WI38 (cell line): ENCODE measurements at regions not wholly inside any gene's neighbourhood (a gene's known extent, or its start where the extent isn't known, plus 50 kb on each side); places are given as distances from the start of the nearest gene placed in this dataset.

Source experiments
- H3K4me3 ChIP-seq: 2 replicates; pipeline ENCODE4 v1.5.1; 2011; ENCODE audit warnings: low read depth, mild to moderate bottlenecking, control low read depth, low read length
- TF ChIP-seq, protein P1 (sequence below): IDR thresholded peaks from 2 replicates; pipeline ENCODE4 v1.5.1; 2012; ENCODE audit warnings: low read depth, mild to moderate bottlenecking, control low read depth, low read length

DNA sequence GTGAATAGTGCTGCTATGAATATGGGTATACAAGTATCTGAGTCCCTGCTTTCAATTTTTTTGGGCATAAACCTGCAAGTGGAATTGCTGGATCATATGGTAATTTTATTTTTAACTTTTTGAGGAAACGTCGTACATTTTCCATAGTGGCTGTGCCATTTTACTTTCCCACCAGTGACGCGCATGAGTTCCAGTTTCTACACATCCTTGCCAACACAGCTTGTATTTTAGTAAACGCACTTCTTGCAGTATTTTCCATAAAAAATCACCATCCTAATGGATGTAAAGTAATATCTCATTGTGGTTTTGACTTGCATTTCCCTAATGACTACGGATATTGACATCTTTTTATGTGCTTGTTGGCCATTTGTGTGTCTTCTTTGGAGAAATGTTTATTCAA is 105.0 kb downstream of the NFKBIZ start:
- TF ChIP-seq, protein P1, sequence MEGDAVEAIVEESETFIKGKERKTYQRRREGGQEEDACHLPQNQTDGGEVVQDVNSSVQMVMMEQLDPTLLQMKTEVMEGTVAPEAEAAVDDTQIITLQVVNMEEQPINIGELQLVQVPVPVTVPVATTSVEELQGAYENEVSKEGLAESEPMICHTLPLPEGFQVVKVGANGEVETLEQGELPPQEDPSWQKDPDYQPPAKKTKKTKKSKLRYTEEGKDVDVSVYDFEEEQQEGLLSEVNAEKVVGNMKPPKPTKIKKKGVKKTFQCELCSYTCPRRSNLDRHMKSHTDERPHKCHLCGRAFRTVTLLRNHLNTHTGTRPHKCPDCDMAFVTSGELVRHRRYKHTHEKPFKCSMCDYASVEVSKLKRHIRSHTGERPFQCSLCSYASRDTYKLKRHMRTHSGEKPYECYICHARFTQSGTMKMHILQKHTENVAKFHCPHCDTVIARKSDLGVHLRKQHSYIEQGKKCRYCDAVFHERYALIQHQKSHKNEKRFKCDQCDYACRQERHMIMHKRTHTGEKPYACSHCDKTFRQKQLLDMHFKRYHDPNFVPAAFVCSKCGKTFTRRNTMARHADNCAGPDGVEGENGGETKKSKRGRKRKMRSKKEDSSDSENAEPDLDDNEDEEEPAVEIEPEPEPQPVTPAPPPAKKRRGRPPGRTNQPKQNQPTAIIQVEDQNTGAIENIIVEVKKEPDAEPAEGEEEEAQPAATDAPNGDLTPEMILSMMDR: no peak

DNA sequence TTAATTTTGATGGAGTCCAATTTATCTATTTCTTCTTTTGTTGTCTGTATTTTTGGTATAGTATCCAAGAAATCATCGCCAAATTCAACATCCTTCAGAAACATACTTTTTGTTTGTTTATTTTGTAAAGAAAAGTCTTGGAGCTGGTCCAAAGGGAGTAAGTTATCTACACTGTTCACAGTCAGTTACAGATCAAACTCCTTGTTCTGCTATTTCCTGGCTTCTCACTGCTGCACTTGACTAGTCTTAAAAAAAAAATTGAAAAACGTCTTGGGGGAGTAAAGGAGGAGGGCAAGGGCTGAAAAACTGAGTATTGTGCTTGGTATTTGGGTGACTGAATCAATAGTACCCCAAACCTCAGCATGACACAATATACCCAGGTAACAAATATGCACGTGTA is 105.6 kb downstream of the NFKBIZ start:
- TF ChIP-seq, protein P1: no peak
- H3K4me3 ChIP-seq: no peak overlapping the region

More for the DNA sequence above, 105.0 kb downstream of the NFKBIZ start:
- no peak overlapping the region for H3K4me3 ChIP-seq

DNA sequence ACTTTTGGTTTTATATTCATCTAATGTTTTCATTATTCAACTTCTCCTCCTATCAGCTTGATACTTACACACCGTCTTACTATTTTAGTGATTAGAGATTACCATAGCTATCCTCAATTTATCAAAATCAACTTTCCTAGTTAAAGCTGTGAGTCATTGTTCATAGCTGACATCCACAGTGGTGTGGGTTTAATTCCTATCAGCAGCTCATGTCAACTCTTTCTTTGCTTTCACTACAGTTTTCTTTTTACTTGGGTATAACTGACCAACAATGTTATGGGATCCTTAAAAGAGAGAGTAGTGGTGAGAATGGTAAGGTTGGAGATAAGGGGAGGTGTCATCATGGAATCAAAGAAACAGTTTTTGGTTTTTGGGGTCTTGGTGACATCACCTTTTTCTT is 112.7 kb downstream of the NFKBIZ start:
- no peak overlapping the region for H3K4me3 ChIP-seq
- TF ChIP-seq, protein P1: no peak

DNA sequence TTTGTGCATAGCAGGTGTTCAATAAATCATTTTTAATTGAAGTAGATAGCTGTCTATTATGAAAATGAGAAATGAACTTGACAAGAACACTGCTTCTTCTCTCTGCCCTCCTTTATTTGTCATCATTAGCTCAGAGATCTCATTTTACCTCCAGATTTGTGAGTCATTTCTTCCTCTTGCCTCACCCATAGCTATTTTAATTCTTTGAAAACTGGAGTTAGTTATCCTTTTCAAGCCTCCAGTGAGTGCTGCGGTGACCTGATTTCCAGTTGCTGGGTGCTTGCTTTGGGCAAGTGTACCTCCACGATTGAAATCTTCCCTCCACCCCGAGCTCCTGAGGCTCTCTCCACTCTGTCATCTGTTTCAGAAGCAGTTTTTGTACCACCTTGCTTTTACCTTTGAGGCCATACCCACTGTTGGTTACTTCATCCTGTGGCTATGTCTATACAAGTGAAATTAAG is 114.6 kb downstream of the NFKBIZ start:
- H3K4me3 ChIP-seq: no peak overlapping the region
- TF ChIP-seq, protein P1: no peak

DNA sequence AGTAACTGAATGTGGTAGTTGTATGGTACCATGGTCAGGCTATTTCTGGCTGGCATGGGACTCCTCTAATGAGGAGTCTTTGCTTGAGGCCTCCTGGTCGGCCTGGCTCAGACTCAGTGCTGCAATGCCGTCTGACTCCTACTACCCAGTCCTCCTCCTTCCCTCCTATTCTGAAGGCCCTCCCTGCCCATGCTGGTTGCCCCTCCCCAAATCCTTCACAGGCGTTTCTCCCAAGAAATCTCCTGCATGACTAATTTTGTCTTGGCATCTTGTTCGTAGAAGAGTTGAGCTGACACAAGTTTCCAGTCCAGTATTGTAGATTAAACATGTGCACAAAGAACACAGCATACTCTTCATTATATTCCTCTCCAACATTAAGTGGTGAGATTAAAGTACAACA is 115.5 kb downstream of the NFKBIZ start:
- TF ChIP-seq, protein P1: no peak
- H3K4me3 ChIP-seq: no peak overlapping the region

DNA sequence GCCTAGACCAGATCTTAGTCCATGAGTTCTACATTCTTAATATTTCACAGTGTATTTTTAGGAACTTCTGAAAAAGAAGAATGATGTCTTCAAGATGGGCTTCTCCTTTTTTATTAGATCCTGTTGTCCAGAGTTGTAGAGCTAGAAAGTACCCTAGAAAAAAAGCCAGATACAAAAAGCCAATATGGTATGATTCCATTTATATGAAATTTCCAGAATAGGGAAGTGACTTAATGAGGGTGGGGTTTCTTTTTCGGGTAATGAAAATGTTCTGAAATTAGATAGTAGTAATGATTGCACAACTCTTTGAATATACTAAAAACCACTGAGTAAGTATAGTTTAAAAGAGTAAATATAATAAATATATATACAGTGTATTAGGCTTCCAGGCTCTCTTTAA is 116.9 kb downstream of the NFKBIZ start:
- H3K4me3 ChIP-seq: no peak overlapping the region
- TF ChIP-seq, protein P1: no peak

DNA sequence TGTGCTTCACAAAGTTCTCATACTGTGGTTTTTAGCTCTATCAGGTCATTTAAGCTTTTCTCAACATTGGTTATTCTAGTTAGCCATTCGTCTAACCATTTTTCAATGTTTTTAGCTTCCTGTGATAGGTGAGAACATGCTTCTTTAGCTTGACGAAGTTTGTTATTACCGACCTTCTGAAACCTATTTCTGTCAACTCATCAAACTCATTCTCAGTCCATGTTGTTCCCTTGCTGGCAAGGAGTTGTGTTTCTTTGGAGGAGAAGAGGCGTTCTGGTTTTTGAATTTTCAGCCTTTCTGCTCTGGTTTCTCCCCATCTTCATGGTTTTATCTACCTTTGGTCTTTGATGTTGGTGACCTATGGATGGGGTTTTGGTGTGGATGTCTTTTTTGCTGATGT is 120.9 kb downstream of the NFKBIZ start:
- TF ChIP-seq, protein P1: no peak

More for the DNA sequence above, 120.9 kb downstream of the NFKBIZ start:
- H3K4me3 ChIP-seq: no peak overlapping the region
